ENCODE measurements at regions not wholly inside any gene's neighbourhood (a gene's known extent, or its start where the extent isn't known, plus 50 kb on each side); places are given as distances from the start of the nearest gene placed in this dataset.

DNA sequence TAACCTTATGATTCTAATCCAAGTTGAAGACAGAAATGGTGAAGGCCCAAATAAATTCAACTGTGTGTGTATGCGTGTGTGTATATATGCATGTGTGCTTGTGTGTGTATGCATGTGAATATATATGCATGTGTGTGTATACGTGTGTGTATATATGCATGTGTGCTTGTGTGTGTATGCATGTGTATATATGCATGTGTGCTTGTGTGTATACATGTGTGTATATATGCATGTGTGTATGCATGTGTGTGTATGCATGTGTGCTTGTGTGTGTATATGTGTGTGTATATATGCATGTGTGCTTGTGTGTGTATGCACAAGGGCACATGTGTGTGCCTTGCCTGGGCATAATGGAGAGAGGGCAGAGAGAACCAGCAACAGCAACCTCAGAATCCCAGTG, 184.7 kb upstream of the PLPP4 start:
- H3K27me3 Mint-ChIP-seq = no peaks in the 10 kb centered on the region
- no peak overlapping the region for H3K27ac Mint-ChIP-seq
- no peaks in the 10 kb centered on the region for H3K4me1 Mint-ChIP-seq
- no peaks in the 10 kb centered on the region for H3K36me3 Mint-ChIP-seq
- no peak for DNase-seq
- H3K9me3 Mint-ChIP-seq (ENCODE audit: low read depth) = no peaks in the 10 kb centered on the region
- CTCF ChIA-PET = no interaction called here
- no peak overlapping the region for H3K4me3 Mint-ChIP-seq
- no peak for ATAC-seq

DNA sequence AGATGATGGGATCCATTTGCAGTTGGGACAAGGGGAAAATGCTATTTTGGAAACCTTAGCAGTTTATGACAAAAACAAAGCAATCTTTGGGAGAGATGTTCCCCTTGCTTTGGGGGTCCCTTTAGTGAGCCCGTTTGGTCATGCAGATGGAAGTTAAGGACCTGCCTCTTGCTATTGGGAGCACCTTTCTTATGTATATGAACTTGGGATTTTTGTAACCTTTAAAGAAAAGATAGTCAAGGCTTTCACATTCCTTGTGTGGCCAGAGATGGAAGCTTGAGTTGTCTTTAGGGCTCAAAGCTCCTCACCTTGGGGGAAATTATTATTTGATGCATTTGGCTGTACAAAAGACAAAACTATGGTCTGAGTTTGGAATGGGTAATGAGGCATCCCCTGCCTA, 179.0 kb upstream of the PLPP4 start:
- H3K4me3 Mint-ChIP-seq = no peak overlapping the region
- no peaks in the 10 kb centered on the region for H3K9me3 Mint-ChIP-seq (ENCODE audit: low read depth)
- no peak for DNase-seq
- H3K27ac Mint-ChIP-seq = no peak overlapping the region
- no peak for ATAC-seq
- H3K36me3 Mint-ChIP-seq = peaks cover 1% of the 10 kb centered on the region
- CTCF ChIA-PET = no interaction called here
- H3K4me1 Mint-ChIP-seq = no peaks in the 10 kb centered on the region
- H3K27me3 Mint-ChIP-seq = no peaks in the 10 kb centered on the region

DNA sequence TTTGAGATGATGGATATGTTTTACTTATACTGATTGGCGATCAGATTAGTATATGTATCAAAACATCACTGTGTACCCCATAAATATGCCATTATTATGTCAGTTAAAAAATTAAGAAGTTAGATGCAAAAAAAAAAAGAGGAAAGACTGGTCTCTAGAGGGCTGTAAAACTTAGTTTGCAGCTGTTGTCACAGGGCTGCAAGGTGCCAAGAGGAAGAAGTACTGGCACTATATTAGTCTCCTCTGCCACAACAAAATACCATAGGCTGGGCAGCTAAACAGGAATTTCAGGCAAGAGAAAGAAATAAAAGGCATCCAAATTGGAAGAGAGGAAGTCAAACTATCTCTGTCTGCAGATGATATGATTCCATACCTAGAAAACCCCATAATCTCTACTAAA, 177.8 kb upstream of the PLPP4 start:
- CTCF ChIA-PET = no interaction called here
- Mint-ChIP-seq H3K27ac (no peak overlapping the region), H3K9me3 (ENCODE audit: low read depth) (no peaks in the 10 kb centered on the region), H3K4me3 (no peak overlapping the region), H3K27me3 (no peaks in the 10 kb centered on the region), H3K4me1 (no peaks in the 10 kb centered on the region), H3K36me3 (peaks cover 1% of the 10 kb centered on the region)
- DNase-seq (no peak), ATAC-seq (no peak)

GRCh38 chr10:120282421-120282820, 174.6 kb upstream of the PLPP4 start:
- CTCF ChIA-PET = no interaction called here
- DNase-seq = no peak
- ATAC-seq = no peak
- Mint-ChIP-seq H3K9me3 (ENCODE audit: low read depth) (no peaks in the 10 kb centered on the region), H3K27ac (no peak overlapping the region), H3K4me1 (no peaks in the 10 kb centered on the region), H3K4me3 (no peak overlapping the region), H3K27me3 (no peaks in the 10 kb centered on the region), H3K36me3 (peaks cover 1% of the 10 kb centered on the region)

- Mint-ChIP-seq H3K4me3 (no peak overlapping the region), H3K4me1 (no peaks in the 10 kb centered on the region), H3K27ac (no peak overlapping the region), H3K36me3 (peaks cover 1% of the 10 kb centered on the region), H3K27me3 (no peaks in the 10 kb centered on the region), H3K9me3 (ENCODE audit: low read depth) (no peaks in the 10 kb centered on the region)
- ATAC-seq = no peak
- DNase-seq = no peak
- CTCF ChIA-PET = no interaction called here
Measured at GRCh38 chr10:120282846-120283492, 174.1 kb upstream of the PLPP4 start.

DNA sequence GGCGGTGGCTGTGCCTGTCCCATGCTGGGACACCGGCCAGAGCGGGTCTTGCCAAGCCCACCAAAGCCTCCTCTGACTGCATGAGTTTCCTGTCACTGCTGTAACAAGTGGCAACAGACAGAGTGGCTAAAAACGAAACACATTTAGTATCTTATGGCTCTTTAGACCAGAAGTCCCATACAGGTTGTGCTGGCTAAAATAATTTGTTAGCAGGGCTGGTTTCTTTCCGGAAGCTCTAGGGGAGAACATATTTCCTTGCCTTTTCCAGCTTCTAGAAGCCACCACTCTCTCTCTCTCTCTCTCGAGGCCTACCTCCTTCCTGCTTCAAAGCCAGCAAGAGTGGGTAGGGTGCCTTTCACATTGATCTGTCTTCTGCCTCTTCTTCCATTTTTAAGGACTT, 171.6 kb upstream of the PLPP4 start:
- ATAC-seq (no peak), DNase-seq (no peak)
- no peaks in the 10 kb centered on the region for H3K4me1 Mint-ChIP-seq
- H3K27ac Mint-ChIP-seq = no peak overlapping the region
- H3K27me3 Mint-ChIP-seq = peaks cover 3% of the 10 kb centered on the region
- H3K4me3 Mint-ChIP-seq = no peak overlapping the region
- H3K36me3 Mint-ChIP-seq = peaks cover 1% of the 10 kb centered on the region
- no peaks in the 10 kb centered on the region for H3K9me3 Mint-ChIP-seq (ENCODE audit: low read depth)
- CTCF ChIA-PET = no interaction called here

- CTCF ChIA-PET = no interaction called here
- ATAC-seq (no peak), DNase-seq (no peak)
- H3K9me3 Mint-ChIP-seq (ENCODE audit: low read depth) = no peaks in the 10 kb centered on the region
- H3K27ac Mint-ChIP-seq = no peak overlapping the region
- H3K36me3 Mint-ChIP-seq = no peaks in the 10 kb centered on the region
- no peaks in the 10 kb centered on the region for H3K4me1 Mint-ChIP-seq
- no peak overlapping the region for H3K4me3 Mint-ChIP-seq
- peaks cover 3% of the 10 kb centered on the region for H3K27me3 Mint-ChIP-seq
Measured at GRCh38 chr10:120286280-120286679, 170.7 kb upstream of the PLPP4 start.

- no peak for ATAC-seq
- Mint-ChIP-seq H3K27ac (no peak overlapping the region), H3K4me1 (no peaks in the 10 kb centered on the region), H3K9me3 (ENCODE audit: low read depth) (peaks cover 3% of the 10 kb centered on the region), H3K36me3 (no peaks in the 10 kb centered on the region), H3K4me3 (no peak overlapping the region), H3K27me3 (peaks cover 3% of the 10 kb centered on the region)
- CTCF ChIA-PET = no interaction called here
- DNase-seq = no peak
Measured at GRCh38 chr10:120300513-120300912, 156.5 kb upstream of the PLPP4 start.

- ATAC-seq (no peak), DNase-seq (no peak)
- Mint-ChIP-seq H3K9me3 (ENCODE audit: low read depth) (peaks cover 3% of the 10 kb centered on the region), H3K4me1 (no peaks in the 10 kb centered on the region), H3K27ac (no peak overlapping the region), H3K27me3 (no peaks in the 10 kb centered on the region), H3K36me3 (no peaks in the 10 kb centered on the region), H3K4me3 (no peak overlapping the region)
- CTCF ChIA-PET = no interaction called here
Measured at GRCh38 chr10:120308589-120308988, 148.4 kb upstream of the PLPP4 start.

DNA sequence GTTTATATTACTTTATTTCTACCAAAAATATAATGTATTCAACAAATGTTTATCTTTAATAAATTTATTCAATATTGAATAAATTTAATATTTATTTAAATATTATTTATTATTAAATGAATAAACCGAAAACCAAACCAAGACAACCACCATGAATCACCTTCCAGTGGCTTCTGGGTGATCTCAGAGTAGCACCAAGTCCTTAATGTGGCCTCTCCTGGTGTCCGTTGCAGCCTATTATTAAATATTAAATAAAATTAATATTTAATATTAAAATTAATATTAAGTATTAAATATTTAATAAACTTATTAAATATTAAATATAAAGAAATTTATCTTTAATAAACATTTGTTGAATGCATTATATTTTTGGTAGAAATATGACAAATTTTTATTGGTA, 143.3 kb upstream of the PLPP4 start:
- no peaks in the 10 kb centered on the region for H3K36me3 Mint-ChIP-seq
- no peak overlapping the region for H3K4me3 Mint-ChIP-seq
- no peaks in the 10 kb centered on the region for H3K9me3 Mint-ChIP-seq (ENCODE audit: low read depth)
- no peak for ATAC-seq
- no peak for DNase-seq
- no peaks in the 10 kb centered on the region for H3K4me1 Mint-ChIP-seq
- CTCF ChIA-PET = interaction anchor here (1.1 kb wide), 1 partner anchor 23 kb away, joined by 3 read pairs; no protein-coding TSS in a partner anchor
- no peaks in the 10 kb centered on the region for H3K27me3 Mint-ChIP-seq
- no peak overlapping the region for H3K27ac Mint-ChIP-seq

- Mint-ChIP-seq H3K4me3 (no peak overlapping the region), H3K4me1 (no peaks in the 10 kb centered on the region), H3K9me3 (ENCODE audit: low read depth) (no peaks in the 10 kb centered on the region), H3K36me3 (no peaks in the 10 kb centered on the region), H3K27me3 (no peaks in the 10 kb centered on the region), H3K27ac (no peak overlapping the region)
- CTCF ChIA-PET = interaction anchor here (1.1 kb wide), 1 partner anchor 22 kb away, joined by 3 read pairs; no protein-coding TSS in a partner anchor
- DNase-seq (no peak), ATAC-seq (no peak)
Measured at GRCh38 chr10:120314442-120314841, 142.6 kb upstream of the PLPP4 start.

DNA sequence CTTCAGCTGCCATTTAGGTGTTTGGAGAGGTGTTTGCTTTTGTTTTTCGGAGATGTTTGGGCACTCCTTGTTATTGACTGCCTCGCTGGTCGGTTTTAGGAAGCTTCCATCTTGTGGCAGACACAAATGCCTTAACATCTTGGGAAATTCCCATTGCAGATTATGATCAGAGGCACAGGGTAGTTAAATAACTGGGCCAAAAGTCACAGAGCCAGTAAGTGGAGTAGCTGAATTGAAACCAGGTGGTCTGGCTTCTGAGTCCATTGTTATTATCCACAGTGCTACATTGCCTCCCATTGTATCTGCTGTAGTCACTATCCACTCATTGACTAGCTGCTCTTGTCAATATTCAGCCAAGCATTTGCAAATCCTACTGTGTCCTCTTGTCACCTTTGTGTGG, 138.2 kb upstream of the PLPP4 start:
- Mint-ChIP-seq H3K4me3 (no peak overlapping the region), H3K36me3 (no peaks in the 10 kb centered on the region), H3K27ac (no peak overlapping the region), H3K9me3 (ENCODE audit: low read depth) (no peaks in the 10 kb centered on the region), H3K4me1 (no peaks in the 10 kb centered on the region), H3K27me3 (peaks cover 11% of the 10 kb centered on the region)
- no peak for ATAC-seq
- CTCF ChIA-PET = no interaction called here
- no peak for DNase-seq

DNA sequence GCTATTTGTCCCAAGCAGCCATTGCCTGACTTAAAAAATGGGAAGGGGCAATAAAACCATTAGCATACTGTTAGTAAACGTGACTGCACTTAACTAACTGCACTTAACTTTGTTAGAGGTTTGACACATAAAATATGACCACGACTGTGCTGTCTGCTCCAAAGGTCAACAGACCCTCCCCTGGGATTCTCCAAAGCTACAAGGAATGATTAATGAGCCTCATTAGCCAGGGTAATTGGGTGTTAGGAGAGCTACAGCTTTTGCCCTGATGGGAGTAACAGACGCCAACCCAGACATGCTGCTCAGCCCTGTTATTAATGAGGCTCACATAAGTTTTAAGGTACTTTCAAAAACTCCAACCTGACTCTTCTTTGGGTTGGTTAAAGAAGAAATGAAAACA, 129.4 kb upstream of the PLPP4 start:
- DNase-seq = no peak
- CTCF ChIA-PET = no interaction called here
- H3K36me3 Mint-ChIP-seq = no peaks in the 10 kb centered on the region
- no peaks in the 10 kb centered on the region for H3K4me1 Mint-ChIP-seq
- no peaks in the 10 kb centered on the region for H3K9me3 Mint-ChIP-seq (ENCODE audit: low read depth)
- H3K27ac Mint-ChIP-seq = no peak overlapping the region
- H3K27me3 Mint-ChIP-seq = peaks cover 4% of the 10 kb centered on the region
- no peak for ATAC-seq
- H3K4me3 Mint-ChIP-seq = no peak overlapping the region

GRCh38 chr10:120328647-120329046, 128.4 kb upstream of the PLPP4 start:
- ATAC-seq (no peak), DNase-seq (no peak)
- Mint-ChIP-seq H3K4me1 (no peaks in the 10 kb centered on the region), H3K27me3 (no peaks in the 10 kb centered on the region), H3K4me3 (no peak overlapping the region), H3K27ac (no peak overlapping the region), H3K9me3 (ENCODE audit: low read depth) (no peaks in the 10 kb centered on the region), H3K36me3 (no peaks in the 10 kb centered on the region)
- CTCF ChIA-PET = no interaction called here

- no peaks in the 10 kb centered on the region for H3K4me1 Mint-ChIP-seq
- no peaks in the 10 kb centered on the region for H3K36me3 Mint-ChIP-seq
- no peaks in the 10 kb centered on the region for H3K9me3 Mint-ChIP-seq (ENCODE audit: low read depth)
- peaks cover 4% of the 10 kb centered on the region for H3K27me3 Mint-ChIP-seq
- no peak for DNase-seq
- CTCF ChIA-PET = no interaction called here
- no peak for ATAC-seq
- no peak overlapping the region for H3K27ac Mint-ChIP-seq
- no peak overlapping the region for H3K4me3 Mint-ChIP-seq
Measured at GRCh38 chr10:120335553-120335952, 121.5 kb upstream of the PLPP4 start.
